CD4-positive, alpha-beta T cell (primary cell): ENCODE measurements at regions not wholly inside any gene's neighbourhood (a gene's known extent, or its start where the extent isn't known, plus 50 kb on each side); places are given as distances from the start of the nearest gene placed in this dataset.

Source experiments
- ATAC-seq: fragments of 200-7000 bp; cut with Tn5 transposase; one replicate; pipeline ENCODE4 v1.10.0; 2022; ENCODE audit warnings: mild to moderate bottlenecking; ENCODE audit not compliant: poor library complexity
- CTCF ChIA-PET: fragments of 350-600 bp; sonication (Branson Sonifier 250); formaldehyde crosslinking; loops from one replicate; lab custom pipeline; 2021; ENCODE audit warnings: antibody characterized with exemption, inconsistent platforms; lab: Charles Lee
- POLR2A ChIA-PET: fragments of 350-600 bp; sonication (Branson Sonifier 250); formaldehyde crosslinking; loops from one replicate; lab custom pipeline; 2021; ENCODE audit warnings: antibody characterized with exemption, inconsistent platforms; lab: Charles Lee
- DNase-seq, 14 experiments: peaks; one replicate each; pipeline ENCODE4 v3.0.0-alpha.2; 2013 to 2020; ENCODE audit warnings: mixed read lengths in 2 of 14
- H3K27ac ChIP-seq, 2 donors: one replicate each; pipeline versions ENCODE4 v1.5.1 to v1.7.0; 2013; ENCODE audit warnings: low read length in 2 of 2, low read depth in 1 of 2, mild to moderate bottlenecking in 1 of 2
- H3K27me3 ChIP-seq, 2 experiments: 1 replicate in 1 of 2; 2 replicates in 1 of 2; pipeline versions ENCODE4 v1.6.1 to v1.7.0; 2013; ENCODE audit warnings: low read length in 2 of 2, control low read depth in 1 of 2, mild to moderate bottlenecking in 1 of 2, moderate library complexity in 1 of 2; ENCODE audit not compliant: insufficient read depth in 2 of 2, control insufficient read depth in 1 of 2
- H3K36me3 ChIP-seq: one replicate; pipeline ENCODE4 v1.6.1; 2013; ENCODE audit warnings: low read length, control low read depth; ENCODE audit not compliant: insufficient read depth
- H3K4me1 ChIP-seq: one replicate; pipeline ENCODE4 v1.6.1; 2013; ENCODE audit warnings: low read length, control low read depth; ENCODE audit not compliant: insufficient read depth
- H3K4me3 ChIP-seq: one replicate; pipeline ENCODE4 v1.5.1; 2013; ENCODE audit warnings: mild to moderate bottlenecking, low read length, moderate library complexity
- H3K9me3 ChIP-seq, 2 experiments: 1 replicate in 1 of 2; 2 replicates in 1 of 2; pipeline versions ENCODE4 v1.6.1 to v1.7.0; 2013; ENCODE audit warnings: low read length in 2 of 2, mild to moderate bottlenecking in 2 of 2, control low read depth in 1 of 2, moderate library complexity in 1 of 2; ENCODE audit not compliant: control insufficient read depth in 1 of 2, insufficient read depth in 1 of 2
- H3K27ac Mint-ChIP-seq: one replicate; pipeline ENCODE4 v1.8.0; 2020; ENCODE audit warnings: mixed read lengths
- H3K27me3 Mint-ChIP-seq: one replicate; pipeline ENCODE4 v1.8.0; 2021; ENCODE audit warnings: mixed read lengths
- H3K36me3 Mint-ChIP-seq: one replicate; pipeline ENCODE4 v1.8.0; 2021; ENCODE audit warnings: low read depth, mixed read lengths
- H3K4me1 Mint-ChIP-seq: one replicate; pipeline ENCODE4 v1.8.0; 2021; ENCODE audit warnings: low read depth, mixed read lengths
- H3K4me3 Mint-ChIP-seq: one replicate; pipeline ENCODE4 v1.8.0; 2020; ENCODE audit warnings: mild to moderate bottlenecking, mixed read lengths
- H3K9me3 Mint-ChIP-seq: one replicate; pipeline ENCODE4 v1.8.0; 2020; ENCODE audit warnings: mixed read lengths
- intact Hi-C, 2 experiments: fragments of 100-400 bp; cut with DNase I in 1 of 2; cut with micrococcal nuclease in 1 of 2; formaldehyde crosslinking; loops; one replicate each; pipeline versions ENCODE4 v1.15.1 to v1.9.0; 2023 to 2025; cut with DNase I, micrococcal nuclease
- TF ChIP-seq, protein P1 (sequence below): fragments of 200-600 bp; IDR thresholded peaks from one replicate; pipeline ENCODE4 v1.8.0; 2022; ENCODE audit warnings: antibody characterized with exemption, mild to moderate bottlenecking

DNA sequence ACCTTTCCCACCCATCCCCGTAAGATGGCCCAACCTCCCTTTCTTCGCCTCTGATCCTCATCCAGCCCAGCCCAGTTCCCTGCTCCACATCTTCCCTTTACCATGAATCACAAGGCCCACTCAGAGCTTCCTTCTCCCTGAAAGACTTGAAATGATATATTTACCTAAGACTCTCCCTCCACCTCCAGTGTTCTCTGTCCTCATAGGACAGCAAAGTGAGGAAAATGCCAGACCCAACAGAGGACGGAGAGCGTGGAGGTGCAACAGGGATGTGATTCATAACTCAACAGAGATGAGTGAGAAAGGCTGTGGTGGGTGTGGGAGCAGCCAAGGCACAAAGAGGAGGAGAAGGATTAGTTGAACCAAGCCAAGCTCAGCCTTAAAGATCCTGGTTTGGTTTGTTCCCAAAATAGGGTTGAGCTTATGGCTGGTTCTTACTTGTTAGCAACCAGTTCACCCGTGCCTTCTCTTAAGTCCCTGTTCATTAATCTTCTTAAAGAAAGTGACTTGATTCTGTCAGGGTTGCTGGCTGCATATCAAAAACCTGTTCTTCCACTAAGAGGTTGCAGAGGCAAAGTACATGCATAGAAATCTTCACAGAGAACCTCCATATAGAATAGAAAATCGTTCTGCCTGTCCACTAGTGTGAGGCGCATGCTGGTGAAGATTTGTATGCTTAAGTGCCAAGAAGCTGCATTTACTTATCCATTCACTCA, 183.2 kb downstream of the ACTL7B start:
- no peaks in the 10 kb centered on the region for H3K9me3 Mint-ChIP-seq
- no peaks in the 10 kb centered on the region for H3K27me3 Mint-ChIP-seq
- Histone ChIP-seq H3K27ac (no peak overlapping the region), H3K9me3 (no peaks in the 10 kb centered on the region), H3K27me3 (no peaks in the 10 kb centered on the region), H3K4me1 (no peaks in the 10 kb centered on the region), H3K36me3 (no peaks in the 10 kb centered on the region), H3K4me3 (no peak overlapping the region)
- ATAC-seq, result no peak
- no peaks in the 10 kb centered on the region for H3K36me3 Mint-ChIP-seq
- TF ChIP-seq, protein P1, sequence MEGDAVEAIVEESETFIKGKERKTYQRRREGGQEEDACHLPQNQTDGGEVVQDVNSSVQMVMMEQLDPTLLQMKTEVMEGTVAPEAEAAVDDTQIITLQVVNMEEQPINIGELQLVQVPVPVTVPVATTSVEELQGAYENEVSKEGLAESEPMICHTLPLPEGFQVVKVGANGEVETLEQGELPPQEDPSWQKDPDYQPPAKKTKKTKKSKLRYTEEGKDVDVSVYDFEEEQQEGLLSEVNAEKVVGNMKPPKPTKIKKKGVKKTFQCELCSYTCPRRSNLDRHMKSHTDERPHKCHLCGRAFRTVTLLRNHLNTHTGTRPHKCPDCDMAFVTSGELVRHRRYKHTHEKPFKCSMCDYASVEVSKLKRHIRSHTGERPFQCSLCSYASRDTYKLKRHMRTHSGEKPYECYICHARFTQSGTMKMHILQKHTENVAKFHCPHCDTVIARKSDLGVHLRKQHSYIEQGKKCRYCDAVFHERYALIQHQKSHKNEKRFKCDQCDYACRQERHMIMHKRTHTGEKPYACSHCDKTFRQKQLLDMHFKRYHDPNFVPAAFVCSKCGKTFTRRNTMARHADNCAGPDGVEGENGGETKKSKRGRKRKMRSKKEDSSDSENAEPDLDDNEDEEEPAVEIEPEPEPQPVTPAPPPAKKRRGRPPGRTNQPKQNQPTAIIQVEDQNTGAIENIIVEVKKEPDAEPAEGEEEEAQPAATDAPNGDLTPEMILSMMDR, result no peak
- no peaks in the 10 kb centered on the region for H3K4me1 Mint-ChIP-seq
- ChIA-PET CTCF (no interaction called here), POLR2A (no interaction called here)
- intact Hi-C loops, result no loop called here
- no peak for DNase-seq
- no peak overlapping the region for H3K27ac Mint-ChIP-seq
- no peak overlapping the region for H3K4me3 Mint-ChIP-seq

DNA sequence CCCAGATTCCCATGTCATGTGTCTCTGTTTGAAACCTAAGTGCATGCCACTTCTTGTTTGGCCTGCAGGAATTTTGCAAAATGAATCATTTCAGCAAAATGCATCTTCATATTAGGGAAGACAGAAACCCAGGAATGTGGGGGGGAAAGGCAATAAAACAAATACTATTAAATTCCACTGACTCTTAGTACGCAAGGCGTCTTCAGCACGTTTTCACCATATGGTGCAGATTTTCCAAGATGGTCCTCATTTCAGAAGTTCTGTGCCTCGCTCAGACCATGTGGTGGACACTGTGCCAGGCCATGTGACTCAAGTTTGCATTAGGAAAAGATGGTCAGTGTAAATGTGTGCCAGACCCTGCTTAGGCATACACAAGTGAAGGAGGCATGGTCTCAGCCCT, 184.0 kb downstream of the ACTL7B start:
- DNase-seq, result no peak
- Mint-ChIP-seq H3K4me3 (no peak overlapping the region), H3K27ac (no peak overlapping the region), H3K27me3 (no peaks in the 10 kb centered on the region), H3K36me3 (no peaks in the 10 kb centered on the region), H3K4me1 (no peaks in the 10 kb centered on the region), H3K9me3 (no peaks in the 10 kb centered on the region)
- Histone ChIP-seq H3K4me3 (no peak overlapping the region), H3K27me3 (no peaks in the 10 kb centered on the region), H3K9me3 (no peaks in the 10 kb centered on the region), H3K27ac (no peak overlapping the region), H3K4me1 (no peaks in the 10 kb centered on the region), H3K36me3 (no peaks in the 10 kb centered on the region)
- intact Hi-C loops, result no loop called here
- ChIA-PET CTCF (no interaction called here), POLR2A (no interaction called here)
- ATAC-seq, result no peak
- TF ChIP-seq, protein P1, result no peak

DNA sequence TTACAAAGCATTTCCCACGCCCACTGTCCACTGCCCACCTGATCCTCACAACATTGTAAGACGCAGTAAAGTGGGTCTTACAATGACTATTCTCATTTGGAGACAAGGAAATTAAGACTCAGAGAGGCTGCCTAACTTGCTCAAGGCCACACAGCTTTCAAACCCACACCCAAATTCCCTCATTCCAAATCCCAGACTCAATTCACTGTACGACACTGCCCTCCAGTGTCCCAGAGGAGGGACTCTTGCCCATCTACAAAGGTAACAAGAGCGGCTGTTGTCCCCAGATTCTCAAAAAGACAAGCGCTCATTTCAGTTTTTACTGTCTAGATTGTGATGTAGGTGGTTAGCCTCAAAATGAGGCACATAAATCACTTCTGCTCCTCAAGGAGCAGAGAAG, 184.6 kb downstream of the ACTL7B start:
- ATAC-seq, result no peak
- Histone ChIP-seq H3K4me1 (no peaks in the 10 kb centered on the region), H3K36me3 (no peaks in the 10 kb centered on the region), H3K9me3 (no peaks in the 10 kb centered on the region), H3K27ac (no peak overlapping the region), H3K27me3 (no peaks in the 10 kb centered on the region), H3K4me3 (no peak overlapping the region)
- Mint-ChIP-seq H3K9me3 (no peaks in the 10 kb centered on the region), H3K4me1 (no peaks in the 10 kb centered on the region), H3K27me3 (no peaks in the 10 kb centered on the region), H3K27ac (no peak overlapping the region), H3K4me3 (no peak overlapping the region), H3K36me3 (no peaks in the 10 kb centered on the region)
- POLR2A ChIA-PET, result no interaction called here
- CTCF ChIA-PET, result no interaction called here
- TF ChIP-seq, protein P1, result no peak
- DNase-seq, result no peak
- intact Hi-C loops, result no loop called here
